ENCODE measurements at regions not wholly inside any gene's neighbourhood (a gene's known extent, or its start where the extent isn't known, plus 50 kb on each side); places are given as distances from the start of the nearest gene placed in this dataset.

- no peak for TF ChIP-seq CTCF (IDR thresholded peaks at IDR 0.05)
- no peak for TF ChIP-seq POLR2A (IDR thresholded peaks at IDR 0.05)
Observed at GRCh38 chr4:155592938-155593297, 73.7 kb upstream of the GUCY1A1 start.
